ENCODE measurements at regions not wholly inside any gene's neighbourhood (a gene's known extent, or its start where the extent isn't known, plus 50 kb on each side); places are given as distances from the start of the nearest gene placed in this dataset.

DNA sequence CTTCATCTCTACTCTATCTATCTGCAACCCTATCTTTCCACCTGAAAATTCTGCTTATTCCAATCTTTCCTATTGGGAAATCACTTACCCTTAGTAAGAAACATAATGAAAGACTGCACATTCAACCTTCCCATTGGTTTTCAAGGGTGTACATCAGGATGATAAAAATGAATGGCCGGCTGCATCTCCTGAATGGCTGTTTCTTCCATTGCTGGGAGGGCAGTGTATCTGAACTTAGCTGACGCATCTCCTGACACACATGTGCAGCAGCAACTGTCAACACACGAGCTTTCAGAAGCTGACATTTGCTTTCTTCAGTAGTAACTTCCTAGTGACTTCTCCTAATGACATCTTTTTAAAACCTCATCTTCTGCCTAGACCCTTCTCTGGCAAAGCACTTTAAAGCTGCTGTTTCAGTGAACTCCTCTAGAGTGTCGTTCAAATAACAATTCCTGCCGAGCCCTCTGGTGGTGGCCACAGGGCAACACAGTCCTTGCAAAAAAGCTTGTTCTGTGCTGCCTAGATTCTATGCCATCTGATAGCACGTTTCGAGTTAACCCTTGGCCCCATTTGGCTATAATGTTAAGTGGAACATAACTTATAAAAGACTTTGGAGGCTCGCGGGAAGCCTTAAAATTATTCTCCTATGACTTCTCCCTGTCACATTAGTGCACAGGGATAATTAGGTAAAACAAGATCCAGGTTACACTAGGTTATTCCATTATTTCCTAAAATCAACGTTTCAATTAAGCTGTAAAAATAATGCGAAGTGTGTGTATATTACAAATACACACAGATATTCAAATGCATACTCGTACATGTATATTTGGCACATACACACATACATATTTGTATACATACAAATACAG, 2340.7 kb downstream of the PCDH7 start:
- H3K36me3 Mint-ChIP-seq, result no peaks in the 10 kb centered on the region
- H3K27ac Mint-ChIP-seq, result no peak overlapping the region
- H3K9me3 Mint-ChIP-seq (ENCODE audit: low read depth), result no peaks in the 10 kb centered on the region
- no peak for ATAC-seq
- no peak overlapping the region for H3K4me3 Mint-ChIP-seq
- H3K4me1 Mint-ChIP-seq, result no peaks in the 10 kb centered on the region
- no peak for DNase-seq
- CTCF ChIA-PET, result no interaction called here
- no peaks in the 10 kb centered on the region for H3K27me3 Mint-ChIP-seq

DNA sequence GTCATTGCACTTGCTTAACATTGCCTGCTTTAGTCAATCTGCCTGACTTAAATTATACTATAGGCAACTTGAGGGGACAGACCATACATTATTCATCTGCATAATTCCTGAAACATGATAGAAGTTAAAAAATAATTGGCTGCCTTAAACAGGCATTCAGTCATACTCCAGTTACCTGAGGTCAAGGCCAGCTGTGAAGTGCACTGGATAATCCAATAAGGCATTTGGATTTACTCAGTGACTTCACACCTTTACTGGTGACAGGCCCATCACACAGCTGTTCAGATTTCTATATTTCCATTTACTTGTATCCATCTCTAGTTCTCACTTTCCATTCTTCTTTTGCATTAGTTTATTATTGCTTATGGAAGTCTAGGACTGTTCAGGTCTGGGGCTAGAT, 2341.6 kb downstream of the PCDH7 start:
- ATAC-seq (no peak), DNase-seq (no peak)
- H3K27ac Mint-ChIP-seq, result no peak overlapping the region
- CTCF ChIA-PET, result no interaction called here
- no peaks in the 10 kb centered on the region for H3K36me3 Mint-ChIP-seq
- H3K27me3 Mint-ChIP-seq, result no peaks in the 10 kb centered on the region
- no peak overlapping the region for H3K4me3 Mint-ChIP-seq
- H3K4me1 Mint-ChIP-seq, result no peaks in the 10 kb centered on the region
- no peaks in the 10 kb centered on the region for H3K9me3 Mint-ChIP-seq (ENCODE audit: low read depth)

- Mint-ChIP-seq H3K27me3 (no peaks in the 10 kb centered on the region), H3K9me3 (ENCODE audit: low read depth) (no peaks in the 10 kb centered on the region), H3K4me1 (no peaks in the 10 kb centered on the region), H3K27ac (no peak overlapping the region), H3K4me3 (no peak overlapping the region), H3K36me3 (no peaks in the 10 kb centered on the region)
- CTCF ChIA-PET, result no interaction called here
- DNase-seq (no peak), ATAC-seq (no peak)
Measured at GRCh38 chr4:33062155-33062806, 2342.1 kb downstream of the PCDH7 start.

DNA sequence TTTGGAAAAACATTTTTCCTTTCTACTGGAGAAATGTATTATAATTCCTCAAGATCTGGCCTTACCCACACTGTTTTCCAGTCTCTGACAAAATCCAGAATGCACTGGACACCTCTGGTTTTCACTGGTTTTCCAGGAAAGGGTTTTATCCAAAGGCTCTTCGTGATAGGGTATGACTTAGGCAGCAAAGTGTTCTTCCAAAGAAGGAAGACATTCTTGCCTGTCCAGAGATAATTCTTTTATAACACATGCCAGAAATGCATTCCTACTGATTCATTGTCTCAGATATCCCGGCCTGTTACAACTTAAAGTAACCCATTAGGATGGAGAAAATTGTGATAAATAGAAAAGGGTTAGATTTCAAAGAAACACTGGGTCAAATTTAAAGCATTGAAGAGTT, 2343.1 kb downstream of the PCDH7 start:
- ATAC-seq, result no peak
- DNase-seq, result no peak
- Mint-ChIP-seq H3K36me3 (no peaks in the 10 kb centered on the region), H3K27me3 (no peaks in the 10 kb centered on the region), H3K9me3 (ENCODE audit: low read depth) (peaks cover 2% of the 10 kb centered on the region), H3K4me3 (no peak overlapping the region), H3K4me1 (no peaks in the 10 kb centered on the region), H3K27ac (no peak overlapping the region)
- CTCF ChIA-PET, result no interaction called here

DNA sequence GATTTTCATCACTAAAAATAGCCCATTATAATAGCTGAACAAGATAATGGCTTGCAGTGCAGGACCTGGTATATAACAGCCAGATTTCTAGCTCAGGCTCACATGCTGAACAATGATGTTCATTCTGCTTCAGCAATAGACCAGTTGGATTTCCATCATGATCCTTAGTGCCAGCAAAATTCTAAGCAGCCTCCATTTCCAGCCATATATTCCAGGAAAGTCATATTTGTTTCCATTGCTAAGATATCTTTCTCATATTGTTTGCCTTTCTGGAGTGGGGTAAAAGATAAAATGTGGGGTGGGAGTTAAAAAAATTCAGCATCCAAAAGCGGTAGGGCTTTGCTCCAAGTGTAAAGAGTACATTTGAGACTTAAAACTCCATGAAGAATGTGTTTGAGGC, 2344.1 kb downstream of the PCDH7 start:
- H3K27me3 Mint-ChIP-seq, result no peaks in the 10 kb centered on the region
- H3K9me3 Mint-ChIP-seq (ENCODE audit: low read depth), result peaks cover 2% of the 10 kb centered on the region
- no peaks in the 10 kb centered on the region for H3K4me1 Mint-ChIP-seq
- CTCF ChIA-PET, result no interaction called here
- DNase-seq, result no peak
- no peaks in the 10 kb centered on the region for H3K36me3 Mint-ChIP-seq
- ATAC-seq, result no peak
- H3K27ac Mint-ChIP-seq, result no peak overlapping the region
- H3K4me3 Mint-ChIP-seq, result no peak overlapping the region

DNA sequence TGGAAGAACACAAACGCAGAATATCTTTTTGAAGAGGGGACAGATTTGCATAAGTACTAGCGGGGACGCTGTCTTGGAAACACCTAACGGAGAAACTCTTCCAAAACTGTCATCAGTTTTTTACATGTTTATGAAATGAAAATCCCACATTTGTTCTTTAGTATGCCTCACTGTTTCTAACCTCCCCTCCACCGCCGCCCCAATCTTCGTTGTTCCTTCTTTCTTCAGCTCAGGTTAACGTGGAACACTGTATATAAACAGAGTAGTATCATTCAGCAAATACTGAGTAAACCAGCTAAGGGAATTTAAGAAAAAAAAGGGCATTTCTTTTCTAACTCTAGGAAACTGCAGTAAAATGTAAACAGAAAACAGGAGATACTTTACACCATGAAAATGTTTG, 2345.6 kb downstream of the PCDH7 start:
- Mint-ChIP-seq H3K4me3 (no peak overlapping the region), H3K27ac (no peak overlapping the region), H3K9me3 (ENCODE audit: low read depth) (peaks cover 7% of the 10 kb centered on the region), H3K4me1 (no peaks in the 10 kb centered on the region), H3K36me3 (no peaks in the 10 kb centered on the region), H3K27me3 (no peaks in the 10 kb centered on the region)
- no peak for DNase-seq
- ATAC-seq, result no peak
- CTCF ChIA-PET, result no interaction called here

DNA sequence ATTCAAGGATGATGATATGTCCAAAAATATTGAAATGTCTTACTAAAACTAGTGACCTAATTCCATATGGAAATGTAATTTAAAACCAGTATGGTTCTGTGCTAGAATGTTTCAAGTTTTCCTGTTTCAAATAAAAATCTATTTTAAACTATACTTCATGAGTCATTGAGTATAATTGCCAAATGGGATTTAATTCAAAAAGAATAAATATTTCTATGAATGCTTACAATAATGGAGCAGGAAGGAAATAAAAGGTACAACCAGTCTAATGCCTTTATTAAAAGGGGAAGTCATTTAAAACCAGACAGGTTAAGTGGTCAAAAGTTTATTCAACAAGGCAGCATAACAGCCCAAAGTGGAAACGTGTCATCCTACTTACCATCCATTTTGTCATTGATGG, 2347.1 kb downstream of the PCDH7 start:
- H3K27ac Mint-ChIP-seq, result no peak overlapping the region
- CTCF ChIA-PET, result no interaction called here
- H3K4me1 Mint-ChIP-seq, result no peaks in the 10 kb centered on the region
- no peaks in the 10 kb centered on the region for H3K36me3 Mint-ChIP-seq
- DNase-seq, result no peak
- no peak overlapping the region for H3K4me3 Mint-ChIP-seq
- peaks cover 11% of the 10 kb centered on the region for H3K9me3 Mint-ChIP-seq (ENCODE audit: low read depth)
- H3K27me3 Mint-ChIP-seq, result no peaks in the 10 kb centered on the region
- ATAC-seq, result no peak

- DNase-seq (no peak), ATAC-seq (no peak)
- Mint-ChIP-seq H3K36me3 (no peaks in the 10 kb centered on the region), H3K9me3 (ENCODE audit: low read depth) (peaks cover 12% of the 10 kb centered on the region), H3K27ac (no peak overlapping the region), H3K4me3 (no peak overlapping the region), H3K27me3 (no peaks in the 10 kb centered on the region), H3K4me1 (no peaks in the 10 kb centered on the region)
- CTCF ChIA-PET, result no interaction called here
Measured at GRCh38 chr4:33068539-33068938, 2348.4 kb downstream of the PCDH7 start.

DNA sequence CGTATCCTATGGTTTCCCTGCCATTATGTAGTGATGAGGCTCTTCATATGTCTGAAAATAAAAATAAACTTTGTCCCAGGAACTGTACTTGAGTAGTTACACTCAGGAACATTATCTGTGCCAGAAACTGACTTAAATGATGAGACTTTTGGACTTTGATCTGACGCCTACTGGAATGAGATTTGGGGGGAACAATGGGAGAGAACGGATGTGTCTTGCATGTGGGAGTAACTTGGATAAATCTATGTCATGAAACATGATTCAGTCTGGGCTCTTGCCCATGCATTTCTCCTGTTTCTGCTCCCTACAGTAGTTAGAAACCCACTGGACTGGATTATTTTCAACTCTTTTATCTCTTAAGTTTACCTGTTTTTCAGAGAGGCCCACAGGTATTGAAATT, 2351.4 kb downstream of the PCDH7 start:
- ATAC-seq, result no peak
- H3K27ac Mint-ChIP-seq, result no peak overlapping the region
- CTCF ChIA-PET, result no interaction called here
- peaks cover 12% of the 10 kb centered on the region for H3K9me3 Mint-ChIP-seq (ENCODE audit: low read depth)
- no peaks in the 10 kb centered on the region for H3K4me1 Mint-ChIP-seq
- no peaks in the 10 kb centered on the region for H3K36me3 Mint-ChIP-seq
- no peak overlapping the region for H3K4me3 Mint-ChIP-seq
- DNase-seq, result no peak
- H3K27me3 Mint-ChIP-seq, result no peaks in the 10 kb centered on the region

DNA sequence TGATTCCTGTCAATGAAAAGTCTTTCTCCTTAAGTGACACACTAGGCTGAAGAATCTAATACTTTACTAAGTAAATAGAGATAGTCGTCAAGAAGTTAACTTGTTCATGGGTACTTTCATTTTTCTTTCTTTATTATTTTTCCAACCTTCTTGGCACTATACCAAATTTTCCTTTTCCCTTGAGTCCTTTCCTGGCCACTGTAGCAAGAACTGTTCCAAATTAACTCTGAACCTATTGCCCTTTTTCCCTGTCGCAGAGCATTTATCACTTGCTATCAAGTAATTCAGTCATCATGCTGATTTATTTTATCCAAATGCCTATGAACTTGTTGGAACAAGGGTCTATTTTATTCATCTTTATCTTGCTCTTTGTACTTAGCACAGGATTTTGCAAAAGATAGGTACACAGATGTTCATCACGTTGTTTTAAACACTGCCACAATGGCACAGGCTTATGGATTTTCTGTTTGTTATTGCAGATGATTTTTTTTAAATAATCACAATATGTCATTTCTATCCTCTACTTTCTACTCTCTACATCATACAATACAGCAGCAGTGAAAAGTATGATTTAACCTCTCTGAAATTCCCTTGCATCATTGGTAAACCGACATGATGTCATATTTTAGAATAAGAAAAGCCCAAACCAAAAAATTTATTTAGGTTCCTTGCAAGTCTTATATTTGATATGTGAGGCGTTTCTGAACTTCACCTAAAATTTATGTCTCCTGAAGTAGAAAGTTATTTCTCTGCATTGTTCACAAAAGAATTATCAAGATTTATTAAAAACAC, 2352.3 kb downstream of the PCDH7 start:
- Mint-ChIP-seq H3K4me1 (no peaks in the 10 kb centered on the region), H3K27me3 (no peaks in the 10 kb centered on the region), H3K9me3 (ENCODE audit: low read depth) (peaks cover 12% of the 10 kb centered on the region), H3K36me3 (no peaks in the 10 kb centered on the region), H3K27ac (no peak overlapping the region), H3K4me3 (no peak overlapping the region)
- CTCF ChIA-PET, result no interaction called here
- DNase-seq (no peak), ATAC-seq (no peak)

GRCh38 chr4:33073811-33074210, 2353.6 kb downstream of the PCDH7 start:
- CTCF ChIA-PET, result no interaction called here
- Mint-ChIP-seq H3K27me3 (no peaks in the 10 kb centered on the region), H3K36me3 (no peaks in the 10 kb centered on the region), H3K4me1 (no peaks in the 10 kb centered on the region), H3K4me3 (no peak overlapping the region), H3K9me3 (ENCODE audit: low read depth) (peaks cover 10% of the 10 kb centered on the region), H3K27ac (no peak overlapping the region)
- DNase-seq (no peak), ATAC-seq (no peak)

DNA sequence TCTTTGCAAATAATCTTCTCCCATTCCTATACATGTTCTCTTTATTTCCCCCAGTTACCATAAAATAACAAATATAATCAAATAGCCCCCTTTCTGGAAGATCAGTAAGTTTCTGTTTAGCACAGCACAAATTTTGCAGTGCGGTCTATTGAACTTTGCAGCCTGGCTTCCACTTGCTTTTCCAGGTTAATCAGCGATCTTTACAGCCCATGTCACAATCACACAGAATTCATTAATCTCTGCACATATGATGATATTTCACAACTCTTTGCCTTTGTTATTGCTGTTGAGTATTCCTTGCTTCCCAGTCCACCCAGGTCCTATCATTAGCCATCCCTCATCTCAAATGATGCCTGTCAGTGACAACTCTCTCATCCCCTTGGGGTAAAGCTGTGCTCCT, 2358.0 kb downstream of the PCDH7 start:
- ATAC-seq, result no peak
- Mint-ChIP-seq H3K4me1 (no peaks in the 10 kb centered on the region), H3K9me3 (ENCODE audit: low read depth) (no peaks in the 10 kb centered on the region), H3K36me3 (no peaks in the 10 kb centered on the region), H3K27me3 (no peaks in the 10 kb centered on the region), H3K27ac (no peak overlapping the region), H3K4me3 (no peak overlapping the region)
- CTCF ChIA-PET, result no interaction called here
- DNase-seq, result no peak

DNA sequence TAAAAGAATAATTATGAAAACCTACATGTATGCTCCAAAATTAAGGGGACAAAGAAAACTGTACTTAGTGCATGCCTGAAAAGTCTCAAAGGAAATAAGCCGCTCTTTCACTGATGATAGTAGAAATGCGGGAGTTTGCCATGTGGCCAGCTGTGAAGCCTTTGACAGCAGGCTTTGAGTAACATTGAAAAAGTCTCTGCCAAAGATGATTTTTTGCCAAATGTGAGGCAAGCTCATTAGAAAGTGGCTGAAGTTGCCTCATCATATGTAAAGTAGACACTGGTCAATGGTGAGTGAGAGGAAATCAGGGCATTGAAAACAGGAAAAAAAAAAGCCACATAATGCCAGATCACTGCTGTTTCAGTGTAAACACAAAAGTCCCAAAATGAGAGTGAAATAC, 2360.1 kb downstream of the PCDH7 start:
- no peaks in the 10 kb centered on the region for H3K36me3 Mint-ChIP-seq
- no peak for ATAC-seq
- CTCF ChIA-PET, result no interaction called here

DNA sequence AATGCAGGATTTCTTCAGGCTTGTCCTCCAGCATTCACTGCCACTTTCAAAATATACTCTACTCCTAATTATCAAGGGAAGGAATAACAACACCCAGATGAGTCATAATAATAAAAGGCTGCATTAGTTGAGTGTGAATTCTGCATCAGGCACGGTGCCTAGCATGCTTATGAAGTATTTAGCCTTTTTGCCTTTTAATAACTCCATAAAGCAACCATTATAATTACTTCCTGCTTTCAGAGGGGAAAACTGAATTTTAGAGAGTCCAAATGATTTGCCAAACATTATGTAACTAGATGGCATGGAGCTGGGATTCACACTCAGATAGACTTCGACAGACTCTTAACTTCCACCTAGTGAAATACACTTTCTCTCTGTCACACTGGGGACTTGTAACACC, 2365.5 kb downstream of the PCDH7 start:
- Mint-ChIP-seq H3K4me1 (no peaks in the 10 kb centered on the region), H3K27ac (no peak overlapping the region), H3K27me3 (no peaks in the 10 kb centered on the region), H3K36me3 (no peaks in the 10 kb centered on the region), H3K4me3 (no peak overlapping the region), H3K9me3 (ENCODE audit: low read depth) (peaks cover 4% of the 10 kb centered on the region)
- DNase-seq, result no peak
- ATAC-seq, result no peak
- CTCF ChIA-PET, result no interaction called here

More for the DNA sequence above, 2360.1 kb downstream of the PCDH7 start:
- Mint-ChIP-seq H3K27ac (no peak overlapping the region), H3K4me1 (no peaks in the 10 kb centered on the region), H3K4me3 (no peak overlapping the region), H3K9me3 (ENCODE audit: low read depth) (no peaks in the 10 kb centered on the region), H3K27me3 (no peaks in the 10 kb centered on the region)
- DNase-seq, result no peak
